ENCODE measurements at regions not wholly inside any gene's neighbourhood (a gene's known extent, or its start where the extent isn't known, plus 50 kb on each side); places are given as distances from the start of the nearest gene placed in this dataset.

DNA sequence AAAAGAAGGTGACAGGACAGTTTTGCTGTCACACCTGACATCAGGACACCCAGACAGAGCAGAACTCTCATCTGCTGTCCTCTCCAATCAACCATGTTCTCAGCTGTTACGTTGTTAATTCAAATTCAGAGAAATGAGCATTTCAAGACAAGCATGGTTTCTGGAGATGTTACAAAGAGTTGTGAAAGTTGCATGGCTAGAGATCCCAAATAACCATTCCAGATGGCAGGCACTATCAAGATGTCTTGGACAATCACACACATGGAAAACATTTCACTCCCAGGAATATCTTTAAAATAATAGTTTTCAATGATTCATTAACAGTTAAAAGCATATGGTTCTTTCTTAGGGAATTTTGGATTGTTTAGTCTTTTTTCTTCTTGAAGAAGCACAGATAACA is 533.1 kb downstream of the AGTPBP1 start:
- no peak for DNase-seq

DNA sequence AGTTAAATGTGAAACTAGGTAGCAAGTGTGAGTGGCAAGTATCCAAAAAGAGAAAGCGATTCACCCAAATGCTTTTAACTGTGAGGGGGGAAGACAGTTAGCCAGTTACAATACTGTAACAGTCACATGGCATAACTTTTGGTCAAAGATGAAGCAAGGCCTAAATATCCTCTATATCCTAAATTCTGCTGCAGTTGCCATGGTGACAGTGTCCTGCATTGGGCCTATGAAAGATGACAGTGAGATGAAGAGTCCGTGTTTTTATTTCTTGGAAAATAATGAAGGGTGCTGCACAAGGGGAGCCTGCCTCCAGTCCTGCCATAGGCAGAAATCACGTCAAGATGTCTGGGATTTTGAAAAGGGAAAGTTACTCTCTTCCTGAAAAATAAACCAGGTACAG is 534.6 kb downstream of the NTRK2 start:
- intact Hi-C loops (cut with DNase I), result no loop called here
- no peaks in the 10 kb centered on the region for H3K27me3 ChIP-seq (ENCODE audit: control insufficient read depth, insufficient read depth, low read length)
- no peaks in the 10 kb centered on the region for H3K36me3 ChIP-seq (ENCODE audit: control insufficient read depth in 2 of 3, insufficient read depth in 3 of 3, low read length in 3 of 3)
- TF ChIP-seq, protein P1, sequence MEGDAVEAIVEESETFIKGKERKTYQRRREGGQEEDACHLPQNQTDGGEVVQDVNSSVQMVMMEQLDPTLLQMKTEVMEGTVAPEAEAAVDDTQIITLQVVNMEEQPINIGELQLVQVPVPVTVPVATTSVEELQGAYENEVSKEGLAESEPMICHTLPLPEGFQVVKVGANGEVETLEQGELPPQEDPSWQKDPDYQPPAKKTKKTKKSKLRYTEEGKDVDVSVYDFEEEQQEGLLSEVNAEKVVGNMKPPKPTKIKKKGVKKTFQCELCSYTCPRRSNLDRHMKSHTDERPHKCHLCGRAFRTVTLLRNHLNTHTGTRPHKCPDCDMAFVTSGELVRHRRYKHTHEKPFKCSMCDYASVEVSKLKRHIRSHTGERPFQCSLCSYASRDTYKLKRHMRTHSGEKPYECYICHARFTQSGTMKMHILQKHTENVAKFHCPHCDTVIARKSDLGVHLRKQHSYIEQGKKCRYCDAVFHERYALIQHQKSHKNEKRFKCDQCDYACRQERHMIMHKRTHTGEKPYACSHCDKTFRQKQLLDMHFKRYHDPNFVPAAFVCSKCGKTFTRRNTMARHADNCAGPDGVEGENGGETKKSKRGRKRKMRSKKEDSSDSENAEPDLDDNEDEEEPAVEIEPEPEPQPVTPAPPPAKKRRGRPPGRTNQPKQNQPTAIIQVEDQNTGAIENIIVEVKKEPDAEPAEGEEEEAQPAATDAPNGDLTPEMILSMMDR (IDR thresholded peaks at IDR 0.05; ENCODE audit: borderline replicate concordance, extremely low read depth, insufficient read depth), result no peak
- no peaks in the 10 kb centered on the region for H3K4me1 ChIP-seq (ENCODE audit: control insufficient read depth in 2 of 3, insufficient read depth in 2 of 3, low read depth in 1 of 3, low read length in 3 of 3)
- H3K27ac ChIP-seq (ENCODE audit: low read depth in 2 of 2, low read length in 2 of 2), result no peak overlapping the region
- H3K9me3 ChIP-seq (ENCODE audit: control insufficient read depth in 2 of 3, insufficient read depth in 1 of 3, low read length in 3 of 3), result no peaks in the 10 kb centered on the region
- no peak for DNase-seq
- no peak for FAIRE-seq
- H3K4me3 ChIP-seq (ENCODE audit: low read length in 3 of 3), result no peak overlapping the region
- H3K9ac ChIP-seq (ENCODE audit: low read length in 3 of 3), result no peak overlapping the region

More for the DNA sequence above, 533.1 kb downstream of the AGTPBP1 start:
- no peaks in the 10 kb centered on the region for H3K9me3 ChIP-seq (ENCODE audit: control insufficient read depth in 2 of 3, insufficient read depth in 1 of 3, low read length in 3 of 3)
- H3K36me3 ChIP-seq (ENCODE audit: control insufficient read depth in 2 of 3, insufficient read depth in 3 of 3, low read length in 3 of 3), result no peaks in the 10 kb centered on the region
- no peak for FAIRE-seq
- no peak overlapping the region for H3K27ac ChIP-seq (ENCODE audit: low read depth in 2 of 2, low read length in 2 of 2)
- H3K4me1 ChIP-seq (ENCODE audit: control insufficient read depth in 2 of 3, insufficient read depth in 2 of 3, low read depth in 1 of 3, low read length in 3 of 3), result no peaks in the 10 kb centered on the region
- intact Hi-C loops (cut with DNase I), result no loop called here
- no peak overlapping the region for H3K9ac ChIP-seq (ENCODE audit: low read length in 3 of 3)
- H3K27me3 ChIP-seq (ENCODE audit: control insufficient read depth, insufficient read depth, low read length), result no peaks in the 10 kb centered on the region
- H3K4me3 ChIP-seq (ENCODE audit: low read length in 3 of 3), result no peak overlapping the region
- TF ChIP-seq, protein P1 (IDR thresholded peaks at IDR 0.05; ENCODE audit: borderline replicate concordance, extremely low read depth, insufficient read depth), result no peak

DNA sequence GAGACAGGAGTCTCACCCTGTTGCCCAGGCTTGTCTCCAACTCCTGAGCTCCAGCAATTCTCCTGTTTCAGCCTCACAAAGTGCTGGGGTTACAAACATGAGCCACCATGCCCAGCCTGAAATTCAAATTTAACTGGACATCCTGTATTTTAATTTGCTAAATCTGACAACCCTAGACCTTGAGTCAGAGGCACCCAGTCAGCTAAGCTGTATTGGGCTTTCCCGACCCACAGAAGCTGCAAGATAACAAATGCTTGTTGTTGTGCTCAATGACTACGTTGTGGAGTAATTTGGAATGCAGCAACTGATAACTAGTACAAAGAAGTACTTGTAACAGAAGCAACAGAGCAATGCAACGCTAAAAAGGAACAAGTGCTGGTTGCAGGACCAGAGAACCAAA is 533.1 kb downstream of the NTRK2 start:
- no peaks in the 10 kb centered on the region for H3K27me3 ChIP-seq (ENCODE audit: control insufficient read depth, insufficient read depth, low read length)
- H3K9ac ChIP-seq (ENCODE audit: low read length in 3 of 3), result no peak overlapping the region
- no peaks in the 10 kb centered on the region for H3K4me1 ChIP-seq (ENCODE audit: control insufficient read depth in 2 of 3, insufficient read depth in 2 of 3, low read depth in 1 of 3, low read length in 3 of 3)
- no peak overlapping the region for H3K4me3 ChIP-seq (ENCODE audit: low read length in 3 of 3)
- H3K9me3 ChIP-seq (ENCODE audit: control insufficient read depth in 2 of 3, insufficient read depth in 1 of 3, low read length in 3 of 3), result no peaks in the 10 kb centered on the region
- DNase-seq (no peak), FAIRE-seq (no peak)
- TF ChIP-seq, protein P1 (IDR thresholded peaks at IDR 0.05; ENCODE audit: borderline replicate concordance, extremely low read depth, insufficient read depth), result no peak
- H3K36me3 ChIP-seq (ENCODE audit: control insufficient read depth in 2 of 3, insufficient read depth in 3 of 3, low read length in 3 of 3), result no peaks in the 10 kb centered on the region
- no peak overlapping the region for H3K27ac ChIP-seq (ENCODE audit: low read depth in 2 of 2, low read length in 2 of 2)
- intact Hi-C loops (cut with DNase I), result no loop called here

DNA sequence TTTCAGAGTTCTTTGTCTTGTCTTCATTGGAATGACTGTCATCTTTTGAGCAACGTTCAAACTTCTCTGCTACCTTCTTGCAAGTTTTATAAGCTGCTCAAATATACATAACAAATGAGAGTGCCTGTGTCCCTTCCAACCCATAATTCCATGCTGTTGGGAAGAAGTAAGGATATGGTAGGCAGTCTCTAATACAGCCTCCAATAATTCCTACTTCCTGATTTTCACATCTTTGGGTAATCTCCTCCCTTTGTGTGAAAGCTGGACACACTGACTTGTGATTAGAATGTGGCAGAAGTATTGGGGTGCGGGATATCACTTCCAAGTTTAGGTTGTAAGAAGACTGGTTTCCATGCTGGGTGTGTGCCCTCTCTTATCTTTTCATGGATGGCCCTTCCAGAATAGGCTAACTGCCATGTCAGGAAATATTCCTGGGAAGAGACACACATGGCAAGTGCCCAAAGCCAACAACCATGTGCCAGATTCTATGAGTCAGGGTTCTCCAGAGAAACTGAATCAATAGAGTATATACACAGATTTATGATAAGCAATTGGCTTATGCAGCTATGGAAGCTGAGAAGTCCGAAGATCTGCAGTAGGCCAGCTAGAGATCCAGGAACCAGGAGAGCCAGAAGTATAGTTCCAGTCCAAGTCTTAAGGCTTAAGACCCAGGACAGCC is 531.3 kb downstream of the NTRK2 start:
- no peaks in the 10 kb centered on the region for H3K27me3 ChIP-seq (ENCODE audit: control insufficient read depth, insufficient read depth, low read length)
- H3K36me3 ChIP-seq (ENCODE audit: control insufficient read depth in 2 of 3, insufficient read depth in 3 of 3, low read length in 3 of 3), result no peaks in the 10 kb centered on the region
- H3K4me1 ChIP-seq (ENCODE audit: control insufficient read depth in 2 of 3, insufficient read depth in 2 of 3, low read depth in 1 of 3, low read length in 3 of 3), result no peaks in the 10 kb centered on the region
- intact Hi-C loops (cut with DNase I), result no loop called here
- no peak overlapping the region for H3K27ac ChIP-seq (ENCODE audit: low read depth in 2 of 2, low read length in 2 of 2)
- no peak for FAIRE-seq
- H3K9ac ChIP-seq (ENCODE audit: low read length in 3 of 3), result no peak overlapping the region
- no peak for DNase-seq
- TF ChIP-seq, protein P1 (IDR thresholded peaks at IDR 0.05; ENCODE audit: borderline replicate concordance, extremely low read depth, insufficient read depth), result no peak
- H3K4me3 ChIP-seq (ENCODE audit: low read length in 3 of 3), result no peak overlapping the region
- no peaks in the 10 kb centered on the region for H3K9me3 ChIP-seq (ENCODE audit: control insufficient read depth in 2 of 3, insufficient read depth in 1 of 3, low read length in 3 of 3)
